ENCODE measurements at regions not wholly inside any gene's neighbourhood (a gene's known extent, or its start where the extent isn't known, plus 50 kb on each side); places are given as distances from the start of the nearest gene placed in this dataset.

DNA sequence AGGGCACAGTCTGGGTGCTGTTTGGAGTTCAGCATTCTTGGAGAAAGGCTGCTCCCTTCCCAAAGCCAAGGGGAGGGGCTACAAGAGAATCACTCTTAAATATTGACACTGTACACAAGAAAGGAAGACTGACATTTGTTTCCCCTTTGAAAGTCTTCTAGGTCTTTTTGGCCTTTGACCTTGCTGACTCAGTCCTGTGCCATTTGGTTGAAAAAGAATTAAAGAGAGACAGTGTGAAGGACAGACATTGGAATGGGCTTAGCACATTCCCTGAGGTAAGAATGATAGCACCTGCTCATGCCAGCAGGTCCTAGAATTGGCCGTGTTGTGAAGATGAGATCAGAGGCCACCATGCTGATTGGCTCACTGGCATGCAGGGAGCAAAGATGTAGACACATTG, 271.4 kb upstream of the ZNF608 start:
- Mint-ChIP-seq H3K36me3 (ENCODE audit: insufficient read depth, unreplicated experiment) (no peaks in the 10 kb centered on the region), H3K4me1 (ENCODE audit: low read depth, unreplicated experiment) (peaks cover 6% of the 10 kb centered on the region), H3K9me3 (ENCODE audit: low read depth, unreplicated experiment) (no peaks in the 10 kb centered on the region), H3K27me3 (ENCODE audit: unreplicated experiment) (no peaks in the 10 kb centered on the region), H3K4me3 (ENCODE audit: low read depth, unreplicated experiment) (no peak overlapping the region), H3K27ac (ENCODE audit: unreplicated experiment) (no peak overlapping the region)
- intact Hi-C loops (cut with micrococcal nuclease; ENCODE audit: unreplicated experiment), result loop anchor here (10.0 kb wide), 2 partner anchors 273 to 353 kb away; partner anchors contain the start of gene ZNF608
- TF ChIP-seq, protein P1, sequence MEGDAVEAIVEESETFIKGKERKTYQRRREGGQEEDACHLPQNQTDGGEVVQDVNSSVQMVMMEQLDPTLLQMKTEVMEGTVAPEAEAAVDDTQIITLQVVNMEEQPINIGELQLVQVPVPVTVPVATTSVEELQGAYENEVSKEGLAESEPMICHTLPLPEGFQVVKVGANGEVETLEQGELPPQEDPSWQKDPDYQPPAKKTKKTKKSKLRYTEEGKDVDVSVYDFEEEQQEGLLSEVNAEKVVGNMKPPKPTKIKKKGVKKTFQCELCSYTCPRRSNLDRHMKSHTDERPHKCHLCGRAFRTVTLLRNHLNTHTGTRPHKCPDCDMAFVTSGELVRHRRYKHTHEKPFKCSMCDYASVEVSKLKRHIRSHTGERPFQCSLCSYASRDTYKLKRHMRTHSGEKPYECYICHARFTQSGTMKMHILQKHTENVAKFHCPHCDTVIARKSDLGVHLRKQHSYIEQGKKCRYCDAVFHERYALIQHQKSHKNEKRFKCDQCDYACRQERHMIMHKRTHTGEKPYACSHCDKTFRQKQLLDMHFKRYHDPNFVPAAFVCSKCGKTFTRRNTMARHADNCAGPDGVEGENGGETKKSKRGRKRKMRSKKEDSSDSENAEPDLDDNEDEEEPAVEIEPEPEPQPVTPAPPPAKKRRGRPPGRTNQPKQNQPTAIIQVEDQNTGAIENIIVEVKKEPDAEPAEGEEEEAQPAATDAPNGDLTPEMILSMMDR (IDR thresholded peaks at IDR 0.05; ENCODE audit: unreplicated experiment), result no peak
- CTCF ChIA-PET, result no interaction called here
- DNase-seq, result no peak
- no TSS peak for BruUV-seq (replicated peaks)

DNA sequence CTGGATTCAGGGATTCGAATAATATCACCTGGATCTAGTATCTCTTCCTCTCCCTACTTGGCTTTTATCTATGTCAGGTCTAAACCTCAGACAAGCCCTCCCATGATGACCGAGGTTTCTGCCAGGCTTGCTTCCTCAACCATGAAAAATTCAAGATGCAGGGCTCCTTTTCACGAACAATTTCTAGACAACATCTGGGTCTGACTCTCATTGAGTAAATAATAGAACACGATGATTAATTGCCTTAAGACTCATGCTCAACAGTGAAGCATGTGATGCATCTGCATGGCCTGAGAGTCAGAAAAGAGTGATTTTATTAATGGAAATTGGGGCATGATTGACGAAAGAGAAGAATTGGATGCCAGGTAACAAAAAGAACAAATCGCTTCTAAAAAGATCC, 277.2 kb upstream of the ZNF608 start:
- CTCF ChIA-PET, result no interaction called here
- intact Hi-C loops (cut with micrococcal nuclease; ENCODE audit: unreplicated experiment), result no loop called here
- Mint-ChIP-seq H3K4me3 (ENCODE audit: low read depth, unreplicated experiment) (no peak overlapping the region), H3K36me3 (ENCODE audit: insufficient read depth, unreplicated experiment) (peaks cover 7% of the 10 kb centered on the region), H3K27me3 (ENCODE audit: unreplicated experiment) (no peaks in the 10 kb centered on the region), H3K27ac (ENCODE audit: unreplicated experiment) (no peak overlapping the region), H3K9me3 (ENCODE audit: low read depth, unreplicated experiment) (no peaks in the 10 kb centered on the region), H3K4me1 (ENCODE audit: low read depth, unreplicated experiment) (peaks cover 22% of the 10 kb centered on the region)
- TF ChIP-seq, protein P1 (IDR thresholded peaks at IDR 0.05; ENCODE audit: unreplicated experiment), result no peak
- BruUV-seq (replicated peaks), result no TSS peak
- DNase-seq, result no peak

DNA sequence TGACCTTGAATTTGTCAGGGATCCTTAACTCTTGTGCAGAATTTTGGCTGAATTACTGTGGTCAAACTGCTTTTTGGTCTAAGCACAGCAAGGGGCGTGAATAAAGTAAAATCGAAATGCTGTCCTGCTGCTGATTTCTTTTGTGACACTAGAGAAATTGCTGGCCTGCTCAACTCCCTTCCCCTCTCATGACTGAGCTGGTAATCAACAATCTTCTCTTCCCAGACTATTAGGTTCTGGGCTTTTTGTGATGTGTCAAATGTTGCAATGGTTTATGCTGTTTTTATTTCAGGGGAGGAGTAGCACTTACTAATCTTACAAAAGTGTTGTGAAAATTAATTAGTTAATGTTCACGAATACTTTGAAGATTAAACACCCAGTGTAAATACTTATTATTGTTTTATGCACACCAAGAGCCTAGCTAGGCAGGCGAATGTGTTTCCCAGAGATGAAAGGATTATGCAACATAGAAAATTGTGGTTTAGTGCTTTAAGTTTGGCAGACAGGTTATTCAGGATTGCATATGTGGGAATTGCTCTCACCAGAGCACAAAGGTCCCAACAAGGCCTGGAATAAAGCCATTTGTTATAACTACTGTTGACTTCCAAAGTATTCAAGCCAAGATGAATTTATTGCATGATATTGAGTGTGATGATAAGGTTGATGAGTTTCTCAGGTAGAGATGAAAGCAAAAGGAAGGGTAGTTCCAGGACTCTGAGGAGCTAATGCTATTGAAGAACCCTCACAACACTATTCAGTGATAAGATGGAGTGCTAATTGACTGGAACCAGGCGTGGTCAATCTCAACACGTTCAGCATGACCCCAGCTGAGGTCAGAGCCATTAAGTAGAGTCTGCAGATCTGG, 280.7 kb upstream of the ZNF608 start:
- DNase-seq, result peak; percentile 33
- no peaks in the 10 kb centered on the region for H3K27me3 Mint-ChIP-seq (ENCODE audit: unreplicated experiment)
- intact Hi-C loops (cut with micrococcal nuclease; ENCODE audit: unreplicated experiment), result no loop called here

DNA sequence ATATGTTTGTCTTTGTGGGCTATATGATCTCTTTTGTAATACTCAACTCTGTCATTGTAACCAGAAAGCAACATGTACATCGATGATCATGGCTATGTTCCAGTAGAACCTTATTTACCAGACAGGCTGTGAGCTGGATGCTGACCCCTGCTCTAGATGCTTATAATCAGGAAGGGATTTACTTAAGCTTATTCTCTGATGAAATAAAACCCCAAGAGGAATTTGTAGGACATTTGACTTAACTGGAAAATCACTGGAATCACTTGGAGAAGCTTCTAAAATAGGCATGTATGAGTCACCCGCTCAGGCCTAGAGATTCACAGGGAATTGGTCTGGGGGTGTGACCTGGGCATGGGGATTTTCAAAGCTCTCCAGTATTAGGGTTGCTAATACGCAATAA, 285.8 kb upstream of the ZNF608 start:
- Mint-ChIP-seq H3K27ac (ENCODE audit: unreplicated experiment) (no peak overlapping the region), H3K27me3 (ENCODE audit: unreplicated experiment) (no peaks in the 10 kb centered on the region), H3K36me3 (ENCODE audit: insufficient read depth, unreplicated experiment) (peaks cover 2% of the 10 kb centered on the region), H3K4me3 (ENCODE audit: low read depth, unreplicated experiment) (no peak overlapping the region), H3K9me3 (ENCODE audit: low read depth, unreplicated experiment) (no peaks in the 10 kb centered on the region), H3K4me1 (ENCODE audit: low read depth, unreplicated experiment) (peaks cover 6% of the 10 kb centered on the region)
- CTCF ChIA-PET, result no interaction called here
- intact Hi-C loops (cut with micrococcal nuclease; ENCODE audit: unreplicated experiment), result no loop called here
- no peak for DNase-seq
- no TSS peak for BruUV-seq (replicated peaks)
- TF ChIP-seq, protein P1 (IDR thresholded peaks at IDR 0.05; ENCODE audit: unreplicated experiment), result no peak

More for the DNA sequence above, 280.7 kb upstream of the ZNF608 start:
- Mint-ChIP-seq H3K36me3 (ENCODE audit: insufficient read depth, unreplicated experiment) (peaks cover 7% of the 10 kb centered on the region), H3K9me3 (ENCODE audit: low read depth, unreplicated experiment) (no peaks in the 10 kb centered on the region), H3K27ac (ENCODE audit: unreplicated experiment) (peak overlapping the region; percentile 74), H3K4me3 (ENCODE audit: low read depth, unreplicated experiment) (peak overlapping the region; percentile 25), H3K4me1 (ENCODE audit: low read depth, unreplicated experiment) (peaks cover 22% of the 10 kb centered on the region)
- CTCF ChIA-PET, result interaction anchor here (1.0 kb wide), 1 partner anchor 280 kb away, joined by 3 read pairs; no protein-coding TSS in a partner anchor
- TF ChIP-seq, protein P1 (IDR thresholded peaks at IDR 0.05; ENCODE audit: unreplicated experiment), result no peak
- BruUV-seq (replicated peaks), result no TSS peak
